ENCODE measurements at regions not wholly inside any gene's neighbourhood (a gene's known extent, or its start where the extent isn't known, plus 50 kb on each side); places are given as distances from the start of the nearest gene placed in this dataset.
A peak's percentile ranks its signal among the peaks of the same experiment; 100 is the strongest.
"Not testable (repeated sequence)": the region's sequence is repeated elsewhere in the genome, so short reads cannot be mapped to it uniquely, and the experiment has no call there.

DNA sequence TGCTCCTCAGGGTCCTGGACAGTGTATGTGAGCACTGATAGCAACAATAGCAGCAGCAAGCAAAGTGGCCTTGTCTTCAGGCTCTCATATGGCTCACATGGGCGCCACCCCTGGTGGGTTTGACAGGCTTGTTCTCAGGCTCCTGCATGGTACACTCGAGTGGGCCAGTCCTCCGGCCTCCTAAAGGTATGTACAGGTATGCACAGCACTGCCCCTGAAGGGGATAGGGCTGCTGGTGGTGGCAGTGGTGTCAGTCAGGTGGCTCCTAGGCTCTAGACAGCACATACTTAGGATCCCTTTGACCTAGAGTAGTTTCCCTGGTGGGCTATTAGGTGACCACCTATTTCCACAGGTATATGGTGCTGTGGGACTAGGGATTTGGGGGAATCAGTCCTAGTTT lies 79.8 kb downstream of the LGALS9B start:
- ATAC-seq; intact Hi-C loops (cut with DNase I); DNase-seq (ENCODE audit: low spot score): not testable (repeated sequence)

DNA sequence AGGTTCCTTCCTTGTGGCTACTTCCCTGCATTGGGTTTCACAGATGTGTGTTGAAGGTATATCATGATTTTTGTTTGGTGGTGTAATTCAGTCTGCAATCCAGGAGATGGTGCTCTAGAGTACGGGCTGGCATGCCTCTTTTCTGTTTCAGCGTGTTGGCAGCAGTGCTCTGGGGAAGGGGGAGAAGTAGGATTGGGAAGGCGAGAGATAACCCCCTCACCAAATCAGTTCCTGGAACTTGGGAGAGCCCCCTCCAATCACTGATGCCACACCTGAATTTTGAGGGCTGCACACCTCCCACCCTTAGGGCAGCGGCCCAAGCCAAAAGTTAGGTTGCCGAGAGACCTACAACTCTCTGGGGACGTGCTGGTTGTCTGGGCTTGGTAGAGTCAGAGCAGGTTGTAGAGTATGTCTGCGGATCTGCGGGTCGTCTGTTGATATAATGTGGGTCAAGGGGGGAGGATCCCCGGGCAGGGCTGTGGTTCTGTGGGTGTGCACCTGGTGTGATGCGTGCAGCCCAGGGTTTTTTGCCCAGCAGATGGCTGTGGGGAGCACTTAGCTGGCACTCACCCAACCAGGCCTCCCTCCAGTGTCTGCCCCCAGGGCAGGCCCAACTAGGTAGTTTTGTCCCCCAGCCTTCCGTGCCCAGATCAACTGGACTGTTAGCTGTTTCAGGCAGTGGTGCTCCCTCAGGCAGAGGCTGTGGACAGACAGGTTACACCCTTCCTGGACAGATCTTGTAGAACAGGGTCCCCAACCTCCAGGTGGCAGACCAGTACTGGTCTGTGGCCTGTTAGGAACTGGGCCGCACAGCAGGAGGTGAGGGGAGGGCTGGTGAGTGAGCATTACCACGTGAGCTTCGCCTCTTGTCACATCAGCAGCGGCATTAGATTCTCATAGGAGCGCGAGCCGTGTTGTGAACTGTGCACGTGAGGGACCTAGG lies 85.7 kb downstream of the LGALS9B start:
- DNase-seq (ENCODE audit: low spot score); intact Hi-C loops (cut with DNase I): not testable (repeated sequence)
- peak; percentile 32 for ATAC-seq

GRCh38 chr17:20380625-20381024 lies 86.7 kb downstream of the LGALS9B start:
- DNase-seq (ENCODE audit: low spot score); intact Hi-C loops (cut with DNase I): not testable (repeated sequence)
- peak; percentile 32 for ATAC-seq

- intact Hi-C loops (cut with DNase I) = not testable (repeated sequence)
Measured at GRCh38 chr17:20379251-20379650, 88.1 kb downstream of the LGALS9B start.

GRCh38 chr17:20376642-20377041 lies 90.7 kb downstream of the LGALS9B start:
- DNase-seq (ENCODE audit: low spot score); intact Hi-C loops (cut with DNase I); ATAC-seq: not testable (repeated sequence)

More at GRCh38 chr17:20379251-20379650, 88.1 kb downstream of the LGALS9B start:
- DNase-seq (ENCODE audit: low spot score); ATAC-seq: not testable (repeated sequence)

DNA sequence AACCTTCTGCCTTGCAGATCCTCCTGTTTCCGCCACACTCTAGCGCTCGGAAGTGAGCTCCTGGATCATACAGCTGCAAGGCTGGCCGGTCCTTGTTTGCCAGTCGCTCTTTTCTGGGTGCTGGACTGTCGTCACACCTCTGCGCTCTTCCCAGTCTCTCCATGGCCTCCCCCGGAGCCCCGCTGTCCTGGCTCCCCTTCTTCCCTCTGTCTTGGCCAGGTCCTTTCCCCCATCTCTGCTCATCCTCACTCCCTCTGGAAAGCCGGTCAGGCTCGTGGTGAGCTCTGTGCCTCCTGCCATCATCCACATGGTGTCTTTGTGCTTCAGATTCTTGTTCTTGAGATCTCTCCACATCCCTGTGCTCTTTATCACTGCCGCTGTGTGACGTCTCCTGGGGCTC lies 91.6 kb downstream of the LGALS9B start:
- ATAC-seq; DNase-seq (ENCODE audit: low spot score); intact Hi-C loops (cut with DNase I): not testable (repeated sequence)
